Lung microvascular endothelial cell (primary cell): ENCODE measurements at regions not wholly inside any gene's neighbourhood (a gene's known extent, or its start where the extent isn't known, plus 50 kb on each side); places are given as distances from the start of the nearest gene placed in this dataset.
A peak's percentile ranks its signal among the peaks of the same experiment; 100 is the strongest.
"Not testable (repeated sequence)": the region's sequence is repeated elsewhere in the genome, so short reads cannot be mapped to it uniquely, and the experiment has no call there.

Experiments
- DNase-seq, 2 donors: peaks; one replicate each; pipeline versions ENCODE4 v3.0.0 to v3.0.0-alpha.2; 2010; ENCODE audit warnings: low read depth in 2 of 2

GRCh38 chr6:97450087-97450486, 167.1 kb upstream of the MMS22L start:
- no peak for DNase-seq

DNA sequence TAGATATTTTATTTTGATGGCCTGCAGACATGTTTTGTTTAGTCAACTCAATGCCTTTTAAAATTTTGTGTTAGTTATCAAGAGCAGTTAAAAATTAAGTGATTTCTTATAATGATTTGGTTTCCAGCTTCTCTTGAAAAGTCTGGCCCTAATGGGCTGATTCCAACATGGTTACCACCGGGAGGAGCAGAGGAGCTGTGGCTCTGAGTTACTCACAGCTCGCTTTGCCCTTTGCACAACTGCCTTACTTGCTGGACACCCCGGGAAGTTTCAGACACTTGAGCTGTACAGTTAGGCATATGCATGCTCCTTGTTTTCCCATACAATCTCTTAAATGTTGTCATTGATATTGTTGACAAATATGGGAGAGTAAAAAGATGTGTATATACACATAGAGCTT, 173.1 kb upstream of the MMS22L start:
- no peak for DNase-seq

GRCh38 chr6:97459535-97459934, 176.5 kb upstream of the MMS22L start:
- no peak for DNase-seq

- no peak for DNase-seq
Observed at GRCh38 chr6:97459986-97460385, 177.0 kb upstream of the MMS22L start.

DNA sequence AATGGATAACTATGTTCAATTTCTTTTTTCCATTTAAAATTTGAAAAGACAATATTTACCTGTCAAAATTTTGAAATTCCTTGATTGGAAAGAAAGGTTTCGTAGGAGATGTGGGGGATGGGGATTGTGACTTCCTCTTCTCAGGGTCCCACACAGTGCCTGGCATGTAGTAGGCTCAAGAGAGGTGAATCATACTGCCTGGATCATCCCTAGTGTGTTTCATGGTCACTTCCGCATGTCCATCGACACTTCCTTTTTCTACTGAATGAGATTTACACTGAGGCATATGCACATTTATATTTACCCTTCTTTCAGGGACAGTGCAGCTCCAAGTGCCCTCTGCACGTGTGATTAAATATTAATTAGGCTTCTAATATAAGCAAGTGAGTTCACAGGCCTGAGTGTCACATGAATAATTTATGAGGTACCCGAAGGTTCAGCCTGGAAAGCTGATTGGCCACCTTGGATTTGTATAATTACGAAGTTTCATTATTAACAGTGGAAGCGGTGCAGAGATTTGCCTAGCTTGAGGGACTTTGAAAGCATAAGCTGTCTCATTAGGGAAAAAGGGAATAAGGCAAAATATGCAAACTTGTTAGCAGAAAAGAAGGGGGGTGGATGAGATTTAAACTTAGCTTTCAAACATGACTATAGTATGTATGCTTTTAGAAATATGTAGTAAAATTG, 177.5 kb upstream of the MMS22L start:
- no peak for DNase-seq

DNA sequence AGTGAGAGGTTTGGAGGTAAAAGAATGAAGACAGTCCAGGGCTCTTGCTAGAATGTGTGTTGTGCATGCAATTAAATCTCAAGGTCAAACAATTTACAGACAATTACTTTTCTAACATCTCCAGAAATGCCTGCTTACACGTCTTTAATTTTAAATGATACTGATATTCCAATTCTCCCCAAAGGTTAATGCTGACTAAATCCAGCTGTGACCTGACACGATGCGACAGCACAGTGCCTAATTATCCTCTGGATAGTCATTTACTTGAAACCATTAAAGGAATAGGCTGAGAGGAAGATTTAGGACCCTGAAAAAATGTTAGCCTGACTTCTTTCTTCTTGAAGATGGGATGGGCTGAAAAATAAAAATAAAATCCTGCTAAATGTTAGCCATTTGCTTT, 178.2 kb upstream of the MMS22L start:
- DNase-seq: no peak

GRCh38 chr6:97462031-97462430, 179.0 kb upstream of the MMS22L start:
- DNase-seq: no peak

DNA sequence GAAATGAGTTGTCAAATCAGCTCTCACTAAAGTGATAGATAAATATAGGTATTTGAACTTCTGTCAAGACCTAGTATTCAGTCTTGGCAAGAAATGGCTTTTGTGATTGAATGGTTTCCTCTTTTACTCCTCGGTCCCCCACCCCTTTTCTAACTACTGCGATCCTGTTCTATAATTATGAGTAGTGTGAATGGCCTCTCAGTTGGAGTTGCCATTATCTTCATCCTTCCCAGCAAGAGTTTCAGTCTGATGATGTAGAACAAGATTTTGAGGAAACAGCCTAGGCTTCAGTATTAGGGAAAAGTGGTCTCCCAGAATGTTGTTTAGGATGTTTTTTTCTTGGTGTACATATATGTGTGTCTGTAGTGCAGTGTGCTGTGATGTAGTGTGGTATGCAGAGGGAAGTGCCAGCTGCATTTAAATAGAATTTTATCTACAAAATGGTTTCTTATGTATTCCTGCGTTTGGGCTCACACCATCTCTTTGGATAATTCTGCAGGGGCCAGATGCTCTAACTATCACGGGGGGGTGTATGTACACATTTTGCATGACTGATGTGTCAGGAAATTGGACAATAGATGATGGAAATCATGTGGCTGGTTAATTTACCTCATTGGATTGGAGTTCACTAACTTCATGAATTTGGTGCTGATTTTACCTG, 180.1 kb upstream of the MMS22L start:
- DNase-seq: no peak

DNA sequence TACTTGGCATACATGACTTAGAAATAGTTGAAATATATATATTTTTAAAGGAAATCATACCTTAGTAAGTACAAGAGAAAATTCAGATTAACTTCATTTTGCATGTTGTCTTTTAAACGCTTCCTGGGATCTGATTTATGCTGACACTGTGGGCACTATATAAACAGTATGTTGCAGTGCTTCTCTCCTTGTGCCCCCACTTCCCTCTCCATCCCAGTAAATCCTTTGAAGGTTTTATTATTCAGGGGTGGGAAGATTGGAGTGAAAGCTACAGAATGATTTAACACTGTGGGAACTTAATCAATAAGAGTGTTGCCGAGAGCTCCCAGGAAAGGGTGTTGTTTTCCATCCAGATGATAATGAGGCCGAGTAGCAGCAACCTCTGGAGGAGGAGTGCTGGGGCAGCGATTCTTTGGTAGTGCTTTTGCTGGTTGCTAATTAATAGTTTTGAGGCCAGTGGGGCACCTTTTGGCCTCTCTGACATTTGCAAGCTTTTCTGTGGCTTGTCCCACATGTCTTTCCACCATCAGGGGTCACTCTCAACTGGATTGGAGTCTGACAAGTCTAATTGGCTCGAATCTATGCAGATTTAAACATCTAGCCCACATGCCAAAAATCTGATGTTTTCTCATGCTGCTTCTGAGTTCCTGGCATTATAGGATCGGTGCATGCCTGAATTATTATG, 183.0 kb upstream of the MMS22L start:
- DNase-seq: no peak

- DNase-seq: no peak
Observed at GRCh38 chr6:97468981-97469380, 186.0 kb upstream of the MMS22L start.

- DNase-seq: no peak
Observed at GRCh38 chr6:97469451-97469850, 186.4 kb upstream of the MMS22L start.

DNA sequence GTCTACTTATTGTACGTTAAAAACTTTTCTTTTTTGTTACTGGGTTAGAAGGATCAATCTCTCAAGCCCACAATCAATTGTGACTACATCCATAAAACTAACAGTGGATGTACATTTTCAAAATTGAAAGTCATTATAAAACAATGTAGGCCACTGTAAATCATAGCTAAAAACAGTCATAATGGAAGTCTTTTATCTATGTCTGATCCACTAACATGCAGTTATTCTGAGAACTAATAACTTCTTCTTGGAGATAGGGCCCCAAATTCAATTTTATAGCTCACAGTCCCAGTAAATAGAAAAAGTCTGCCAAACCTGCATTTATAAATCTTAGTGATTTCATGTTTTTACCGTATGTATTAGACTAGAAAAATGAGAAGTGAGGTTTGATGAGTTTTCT, 187.3 kb upstream of the MMS22L start:
- DNase-seq: no peak

DNA sequence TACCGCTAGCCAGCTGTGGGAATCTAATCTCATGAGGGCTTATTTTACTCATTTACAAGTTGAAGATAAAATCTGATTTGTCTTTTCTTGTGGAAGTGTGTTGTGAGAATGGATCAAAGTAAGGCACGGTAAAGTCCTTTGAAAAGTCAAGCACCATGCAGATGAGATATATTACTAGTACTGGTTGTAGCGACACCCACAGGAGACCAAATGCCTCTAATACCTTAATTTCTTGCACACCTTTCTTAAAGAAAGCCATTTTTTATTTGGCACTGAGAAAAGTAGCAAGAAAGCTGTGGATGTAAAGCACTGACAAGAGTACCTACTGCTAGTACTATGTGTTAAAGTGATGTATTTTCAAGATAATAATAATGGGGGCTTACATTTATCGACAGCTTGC, 191.0 kb upstream of the MMS22L start:
- DNase-seq: no peak

DNA sequence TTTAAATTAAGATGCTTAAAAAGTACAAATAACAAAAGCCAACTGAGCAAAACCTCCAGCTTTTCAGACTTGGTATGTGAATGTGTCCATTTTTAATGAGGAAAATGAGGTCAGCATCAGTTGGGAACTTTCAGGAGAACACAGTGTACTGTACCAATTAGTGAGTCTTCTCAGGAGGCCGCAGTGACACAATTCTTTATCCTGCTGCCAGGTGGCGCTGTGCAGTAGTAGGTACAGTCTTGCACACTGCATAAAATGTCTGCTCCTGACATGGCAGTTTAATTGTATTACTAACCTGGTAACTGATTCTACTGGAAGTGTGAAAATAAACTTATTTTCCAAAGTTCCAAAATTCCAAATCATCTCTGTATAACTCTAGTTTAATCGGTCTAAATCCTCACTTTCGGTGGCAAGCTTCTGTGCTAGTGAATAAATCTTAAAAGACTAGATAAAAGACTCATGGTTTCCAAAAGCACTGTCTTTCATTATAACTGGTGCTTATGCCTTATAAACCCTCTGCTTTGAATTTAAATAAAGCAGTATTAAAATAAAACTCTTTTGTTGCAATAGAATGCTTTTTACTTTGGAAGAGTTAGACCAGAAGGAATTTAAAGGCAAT, 214.8 kb upstream of the MMS22L start:
- DNase-seq: peak; percentile 76 to 81

- DNase-seq: no peak
Observed at GRCh38 chr6:97501853-97502252, 218.8 kb upstream of the MMS22L start.

DNA sequence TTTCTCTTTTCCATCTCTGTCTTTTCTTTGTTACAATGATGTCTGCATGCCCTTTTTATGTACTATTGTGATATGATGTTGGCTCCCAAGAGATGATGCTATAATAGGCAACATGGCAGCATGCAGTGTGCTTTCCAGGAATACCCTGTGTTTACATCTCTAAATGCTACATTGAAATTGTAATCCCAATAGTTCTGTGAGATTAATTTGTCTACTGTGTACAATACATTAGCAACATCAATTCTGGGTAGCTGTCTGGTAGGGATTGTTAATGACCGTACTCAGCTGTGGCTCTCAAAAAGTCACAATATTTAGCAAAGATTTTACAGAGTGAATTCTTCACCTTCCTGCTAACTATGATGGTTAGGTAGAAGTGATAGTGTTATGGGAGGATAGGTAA, 225.6 kb upstream of the MMS22L start:
- no peak for DNase-seq

DNA sequence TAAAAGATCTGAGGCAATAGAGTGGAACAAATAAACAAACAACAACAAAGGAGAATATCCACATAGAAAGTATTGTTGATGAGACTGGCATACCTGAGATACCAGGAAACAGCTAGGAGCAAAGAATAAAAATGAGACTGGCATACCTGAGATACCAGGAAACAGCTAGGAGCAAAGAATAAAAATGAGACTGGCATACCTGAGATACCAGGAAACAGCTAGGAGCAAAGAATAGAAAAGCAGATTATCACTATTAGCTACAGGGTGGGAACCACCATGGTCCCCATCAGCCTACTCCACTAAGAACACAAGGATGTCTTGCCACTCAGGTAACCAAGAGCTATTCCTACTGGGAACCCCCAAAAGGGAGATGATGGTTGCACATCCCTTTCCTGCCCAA, 230.2 kb upstream of the MMS22L start:
- not testable (repeated sequence) for DNase-seq

GRCh38 chr6:97524811-97525210, 241.8 kb upstream of the MMS22L start:
- peak; percentile 4 to 48 for DNase-seq

- no peak for DNase-seq
Observed at GRCh38 chr6:97535800-97536199, 252.8 kb upstream of the MMS22L start.

DNA sequence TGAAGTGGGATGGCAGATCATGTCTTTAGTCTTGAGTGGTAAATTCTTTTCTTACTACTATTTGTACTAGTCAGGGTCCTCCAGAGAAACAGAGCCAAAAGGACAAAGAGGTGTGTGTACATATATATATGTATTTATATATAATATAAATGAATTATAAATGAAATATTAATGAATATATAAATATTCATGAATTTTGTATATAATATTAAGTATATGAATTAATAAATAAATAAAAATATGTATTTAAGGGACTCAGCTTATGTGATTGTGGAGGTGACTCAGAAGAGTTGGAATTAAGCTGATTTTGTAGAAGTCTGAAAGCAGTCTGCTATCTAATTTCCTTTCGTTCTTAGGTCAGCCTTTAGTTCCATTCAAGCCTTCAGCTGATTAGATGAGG, 265.3 kb upstream of the MMS22L start:
- no peak for DNase-seq

DNA sequence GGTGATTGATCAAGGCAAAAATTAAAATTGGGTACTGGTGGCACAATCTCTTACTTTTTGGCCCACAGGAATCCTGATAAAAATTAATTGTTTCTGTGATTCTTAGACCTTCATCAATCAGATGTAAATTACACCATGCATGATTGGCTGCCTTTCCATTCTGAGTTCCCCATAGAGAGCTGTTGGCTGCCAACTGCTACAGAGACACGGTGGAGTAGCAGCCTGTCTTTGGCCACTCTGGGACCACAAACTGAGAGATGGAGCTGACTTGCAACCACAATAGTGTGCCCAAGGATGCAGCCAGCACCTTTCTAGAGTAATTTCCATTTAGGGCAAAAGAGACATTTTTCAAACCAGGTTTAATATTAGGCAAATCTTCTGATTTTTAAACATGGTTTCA, 274.3 kb upstream of the MMS22L start:
- no peak for DNase-seq

- no peak for DNase-seq
Observed at GRCh38 chr6:97563529-97563928, 280.5 kb upstream of the MMS22L start.

DNA sequence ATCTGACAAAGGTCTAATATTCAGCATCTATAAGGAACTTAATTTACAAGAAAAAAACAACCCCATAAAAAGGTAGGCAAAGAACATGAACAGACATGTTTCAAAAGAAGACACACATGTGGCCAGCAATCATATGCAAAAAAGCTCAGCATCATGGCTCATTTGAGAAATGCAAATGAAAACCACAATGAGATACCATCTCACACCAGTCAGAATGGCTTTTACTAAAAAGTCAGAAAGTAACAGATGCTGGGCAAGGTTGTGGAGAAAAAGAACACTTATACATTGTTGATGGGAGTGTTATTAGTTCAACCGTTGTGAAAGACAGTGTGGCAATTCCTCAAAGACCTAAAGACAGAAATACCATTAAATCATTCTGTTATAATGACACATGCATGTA, 289.9 kb upstream of the MMS22L start:
- no peak for DNase-seq
